ENCODE measurements at regions not wholly inside any gene's neighbourhood (a gene's known extent, or its start where the extent isn't known, plus 50 kb on each side); places are given as distances from the start of the nearest gene placed in this dataset.
A peak's percentile ranks its signal among the peaks of the same experiment; 100 is the strongest.

- DNase-seq (ENCODE audit: low read depth in 2 of 2) = no peak
These were observed 131.5 kb downstream of the FAM161A start for GRCh38 chr2:61722318-61722717.

- no peak for DNase-seq (ENCODE audit: low read depth in 2 of 2)
These were observed 132.5 kb downstream of the FAM161A start for GRCh38 chr2:61721382-61721781.

DNA sequence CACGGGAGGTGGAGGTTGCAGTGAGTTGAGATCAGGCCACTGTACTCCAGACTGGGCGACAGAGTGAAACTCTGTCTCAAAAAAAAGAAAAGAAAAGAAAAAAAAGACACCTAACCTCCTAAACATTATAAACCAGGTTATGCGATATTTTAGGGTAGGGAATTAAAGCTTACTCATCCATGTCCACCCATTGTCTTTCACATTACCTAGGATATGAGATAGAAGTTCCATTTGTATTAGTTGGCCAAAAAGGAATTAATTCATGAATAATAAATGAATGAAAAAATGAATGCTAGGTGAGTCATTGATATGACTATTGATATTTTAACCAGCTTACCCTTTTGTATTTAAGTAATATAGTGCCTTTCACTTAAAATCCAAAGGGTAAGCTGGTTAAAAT, 132.9 kb downstream of the FAM161A start:
- no peak for DNase-seq (ENCODE audit: low read depth in 2 of 2)

GRCh38 chr2:61718965-61719364, 134.9 kb downstream of the FAM161A start:
- DNase-seq (ENCODE audit: low read depth in 2 of 2) = no peak

DNA sequence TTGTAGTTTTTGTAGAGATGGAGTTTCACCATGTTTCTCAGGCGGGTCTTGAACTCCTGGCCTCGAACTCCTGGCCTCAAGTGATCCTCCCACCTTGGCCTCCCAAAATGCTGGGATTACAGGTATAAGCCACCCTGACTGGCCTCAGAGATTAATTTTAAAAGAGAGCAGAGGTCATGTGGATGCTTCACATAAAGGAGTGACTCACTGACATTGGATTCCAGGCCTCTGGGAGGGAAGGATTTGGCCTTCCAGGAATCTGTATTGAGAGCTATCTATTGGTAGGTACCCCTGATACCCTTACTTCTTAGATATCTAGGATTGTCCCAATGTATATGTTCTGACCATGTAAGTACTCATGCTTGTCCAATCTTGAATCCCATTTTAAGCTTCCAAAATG, 138.4 kb downstream of the FAM161A start:
- DNase-seq (ENCODE audit: low read depth in 2 of 2) = no peak

DNA sequence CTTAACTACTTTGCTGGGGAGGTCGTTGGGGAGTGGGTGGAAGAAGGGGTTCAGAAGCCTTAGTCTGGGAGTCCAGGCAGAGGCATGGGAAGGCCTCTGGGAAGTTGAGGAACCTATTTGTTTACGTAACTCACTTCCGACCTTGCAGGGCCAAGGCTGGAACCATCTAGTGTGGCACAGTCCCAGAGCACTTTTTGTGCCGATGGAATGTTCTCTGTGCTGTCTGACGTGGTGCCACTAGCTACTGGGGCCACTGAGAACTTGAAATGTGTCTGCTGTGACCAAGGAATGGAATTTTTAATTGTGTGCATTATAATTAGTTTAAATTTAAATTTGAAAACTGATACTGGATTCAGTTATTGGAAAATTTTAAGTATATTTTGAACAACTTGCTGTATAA, 139.7 kb downstream of the FAM161A start:
- no peak for DNase-seq (ENCODE audit: low read depth in 2 of 2)

DNA sequence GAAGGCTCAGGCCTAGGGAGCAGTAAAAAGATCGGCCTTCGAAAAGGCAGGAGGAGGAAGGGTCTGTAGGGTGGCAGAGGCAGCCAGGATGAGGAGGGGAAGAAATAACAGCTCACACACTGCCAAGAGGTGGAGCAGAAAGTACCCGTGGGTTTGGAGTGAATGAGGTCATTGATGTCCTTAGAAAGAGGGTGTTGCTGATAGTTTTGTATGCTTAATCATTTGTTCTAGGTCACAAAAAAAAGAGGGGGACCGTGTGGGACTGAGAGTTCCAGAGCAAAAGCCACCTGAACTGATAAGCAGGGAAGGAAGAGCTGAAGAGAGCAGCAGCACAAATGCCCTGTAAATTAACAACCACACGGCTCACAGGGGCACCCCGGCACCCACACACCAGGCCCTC, 140.4 kb downstream of the FAM161A start:
- no peak for DNase-seq (ENCODE audit: low read depth in 2 of 2)

DNA sequence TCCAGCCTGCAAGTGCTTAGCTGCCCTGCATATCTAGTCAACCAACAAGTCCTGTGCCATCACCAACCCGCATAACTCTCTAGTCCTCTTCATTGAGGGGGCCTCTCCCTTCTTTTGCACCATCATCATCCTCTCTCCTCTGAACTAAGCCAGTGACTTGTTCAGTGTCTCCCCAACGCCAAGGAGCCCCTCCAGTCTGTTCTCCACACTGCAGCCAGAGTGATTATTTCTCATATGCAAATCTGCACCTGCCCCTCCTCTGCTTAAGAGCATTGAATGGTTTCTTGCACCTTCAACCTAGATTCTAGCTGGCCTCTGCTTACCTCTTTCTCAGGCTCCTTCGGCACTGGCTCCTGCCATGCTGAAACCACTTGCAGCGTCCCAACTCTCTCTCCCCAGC, 141.8 kb downstream of the FAM161A start:
- no peak for DNase-seq (ENCODE audit: low read depth in 2 of 2)

DNA sequence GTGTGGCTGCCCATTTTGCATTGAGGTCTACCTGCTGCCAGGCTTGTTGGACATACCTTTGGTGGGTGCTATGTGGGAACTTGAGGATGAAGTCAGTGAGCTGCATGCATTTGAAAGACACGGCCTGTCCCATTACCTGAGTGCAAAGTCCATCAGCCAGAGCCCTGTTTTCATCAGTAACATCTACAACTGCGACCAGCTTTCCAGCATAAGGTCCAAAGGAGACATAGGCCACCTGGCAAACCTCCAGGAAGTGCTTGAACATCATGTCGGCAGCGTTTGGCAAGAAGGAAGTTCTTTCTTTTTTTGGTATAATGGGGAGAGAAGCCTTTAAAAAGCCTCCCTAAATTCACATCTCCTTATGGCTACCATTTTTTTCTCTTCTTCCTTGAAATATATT, 143.1 kb downstream of the FAM161A start:
- DNase-seq (ENCODE audit: low read depth in 2 of 2) = no peak

DNA sequence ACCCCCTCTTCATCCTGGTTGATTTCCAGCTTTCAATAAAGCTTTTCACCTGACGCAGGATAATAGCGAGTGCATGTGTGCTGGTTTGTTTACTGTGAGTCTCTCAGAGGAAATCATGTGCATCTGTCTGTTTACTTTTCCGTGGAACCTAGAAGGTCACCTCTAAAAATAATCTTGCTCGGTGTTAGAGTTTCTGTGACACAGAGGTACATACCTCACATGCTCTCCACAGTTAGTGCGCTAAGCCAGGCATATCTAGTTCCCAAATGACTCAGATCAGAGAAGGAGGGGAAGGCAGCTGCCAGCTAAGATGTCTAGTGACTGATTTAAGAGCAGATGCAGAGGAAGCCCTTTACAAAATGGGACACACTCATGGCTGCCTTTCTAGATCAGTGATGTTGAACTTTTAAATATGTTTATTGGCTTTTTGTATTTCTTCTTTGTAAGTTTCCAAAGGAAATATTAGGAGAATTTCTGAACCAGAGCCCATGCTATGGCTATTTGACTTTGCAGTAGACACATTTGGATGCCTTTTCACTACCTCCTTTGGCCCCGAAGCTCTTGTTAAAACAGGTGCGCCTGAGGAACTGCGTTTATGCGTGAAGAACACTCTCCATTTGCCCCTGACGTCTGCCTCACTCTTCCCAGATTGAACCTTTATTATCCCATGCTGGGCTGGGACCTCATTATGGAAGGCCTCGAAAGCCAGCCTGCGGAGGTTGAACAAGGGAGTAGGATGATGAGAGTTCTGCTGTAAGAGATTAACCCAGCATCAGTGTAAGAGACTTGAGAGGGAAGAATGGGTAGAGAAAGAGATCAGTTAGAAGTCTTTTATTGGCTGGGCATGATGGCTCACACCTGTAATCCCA, 145.6 kb downstream of the FAM161A start:
- DNase-seq (ENCODE audit: low read depth in 2 of 2) = no peak

DNA sequence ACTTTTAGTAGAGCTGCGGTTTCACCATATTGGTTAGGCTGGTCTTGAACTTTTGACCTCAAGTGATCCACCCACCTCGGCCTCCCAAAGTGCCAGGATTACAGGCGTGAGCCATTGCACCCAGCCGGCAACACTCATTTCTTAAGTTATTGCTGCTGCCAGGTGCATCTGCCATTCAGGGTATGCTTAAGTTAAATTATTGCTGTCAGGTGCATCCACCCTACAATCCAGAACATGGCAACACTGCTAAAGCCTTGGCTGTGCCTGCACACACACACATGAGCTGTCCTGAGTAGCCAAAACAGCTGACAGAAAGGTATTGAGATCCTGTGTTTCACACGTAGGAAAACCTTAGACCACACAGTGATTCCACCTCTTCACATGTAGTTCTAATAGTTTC, 148.2 kb downstream of the FAM161A start:
- DNase-seq (ENCODE audit: low read depth in 2 of 2) = no peak

- no peak for DNase-seq (ENCODE audit: low read depth in 2 of 2)
These were observed 149.5 kb downstream of the FAM161A start for GRCh38 chr2:61704364-61704763.

- DNase-seq (ENCODE audit: low read depth in 2 of 2) = no peak
These were observed 151.8 kb downstream of the FAM161A start for GRCh38 chr2:61702088-61702467.

- no peak for DNase-seq (ENCODE audit: low read depth in 2 of 2)
These were observed 153.4 kb downstream of the FAM161A start for GRCh38 chr2:61700464-61700863.

- DNase-seq (ENCODE audit: low read depth in 2 of 2) = peak; percentile 61 to 73
These were observed 156.4 kb upstream of the XPO1 start for GRCh38 chr2:61694312-61695274.

DNA sequence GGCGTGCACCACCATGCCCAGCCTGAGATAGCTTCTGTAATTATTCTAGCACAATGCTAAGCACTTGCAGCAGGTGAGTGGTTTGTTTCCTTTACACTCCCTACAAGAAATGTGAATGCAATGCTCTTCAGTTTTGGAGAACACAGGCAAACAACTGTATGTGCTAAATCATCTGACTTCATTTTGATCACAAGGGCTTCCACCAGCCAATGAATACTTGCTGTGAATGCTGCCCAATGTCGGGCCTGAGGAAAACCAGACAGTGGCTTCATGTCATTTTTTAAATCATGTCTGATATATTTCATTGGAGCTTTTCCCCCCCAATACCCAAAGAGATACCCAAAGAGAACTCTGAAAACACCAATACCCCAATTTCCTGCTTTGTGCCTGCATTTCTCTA, 155.6 kb upstream of the XPO1 start:
- DNase-seq (ENCODE audit: low read depth in 2 of 2) = no peak

DNA sequence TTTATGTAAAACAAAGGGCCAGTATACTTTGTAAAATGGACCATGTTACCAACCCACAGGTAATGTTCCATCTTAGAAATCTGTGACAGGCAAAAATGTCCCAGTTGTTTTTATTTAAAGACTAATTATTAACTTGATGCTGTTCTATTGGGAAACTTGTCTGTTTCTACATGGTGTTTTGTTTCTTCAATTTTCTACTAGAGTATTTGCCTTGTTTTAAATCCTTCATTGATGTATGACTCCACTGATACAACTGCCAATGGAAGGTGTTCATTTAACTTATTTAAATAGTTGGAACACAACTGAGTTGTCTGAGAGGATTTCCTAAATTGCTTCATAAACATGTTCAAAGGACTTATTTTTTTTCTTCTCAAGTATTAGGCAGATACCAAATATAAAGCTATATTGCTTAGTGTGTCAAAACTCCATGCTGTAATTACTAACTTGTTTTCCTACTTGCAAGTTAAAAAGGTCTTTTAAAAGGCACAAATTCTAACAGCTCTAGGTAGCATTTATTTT, 152.0 kb upstream of the XPO1 start:
- no peak for DNase-seq (ENCODE audit: low read depth in 2 of 2)

GRCh38 chr2:61689568-61689967, 151.4 kb upstream of the XPO1 start:
- DNase-seq (ENCODE audit: low read depth in 2 of 2) = no peak

DNA sequence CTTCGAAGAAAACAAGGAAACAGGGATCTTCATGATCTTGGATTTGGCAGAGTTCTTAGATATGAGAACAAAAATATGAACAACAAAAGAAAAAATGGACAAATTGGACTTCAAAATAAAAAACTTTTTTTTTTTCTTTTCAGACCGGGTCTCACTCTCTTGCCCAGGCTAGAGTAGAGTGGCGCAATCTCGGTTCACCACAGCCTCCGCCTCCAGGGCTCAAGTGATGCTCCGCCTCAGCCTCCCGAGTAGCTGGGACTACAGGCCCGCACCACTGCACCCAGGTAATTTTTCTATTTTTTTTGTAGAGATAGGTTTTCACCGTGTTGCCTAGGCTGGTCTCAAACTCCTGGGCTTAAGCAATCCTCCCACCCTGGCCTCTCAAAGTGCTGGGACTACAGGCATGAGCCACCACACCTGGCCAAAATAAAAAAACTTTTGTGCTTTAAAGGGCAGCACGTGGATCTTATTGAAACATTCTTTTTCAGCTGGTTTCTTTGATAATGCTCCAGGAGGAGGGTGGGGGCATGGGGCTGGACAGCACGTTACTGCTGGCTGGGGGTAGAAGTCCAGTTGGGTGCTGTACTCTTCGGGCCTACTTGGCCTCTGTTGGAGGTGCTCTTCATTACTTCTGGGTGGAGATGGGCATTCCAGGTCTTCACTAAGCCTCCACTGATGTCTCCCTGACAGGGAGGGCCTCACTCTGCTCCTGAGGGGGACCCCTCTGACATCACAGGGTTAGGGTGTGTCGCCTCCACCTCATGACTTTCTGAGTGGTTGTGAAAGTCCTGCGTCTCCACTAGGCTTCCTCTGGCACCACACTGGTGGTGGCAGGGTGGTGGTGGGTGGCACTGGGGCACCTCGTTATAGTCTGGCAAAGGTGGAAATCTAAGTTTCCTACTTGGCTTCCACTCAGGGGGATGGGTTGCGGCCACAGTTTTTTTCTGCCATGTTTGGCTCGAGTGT, 150.5 kb upstream of the XPO1 start:
- DNase-seq (ENCODE audit: low read depth in 2 of 2) = no peak

- no peak for DNase-seq (ENCODE audit: low read depth in 2 of 2)
These were observed 140.9 kb upstream of the XPO1 start for GRCh38 chr2:61679096-61679495.

DNA sequence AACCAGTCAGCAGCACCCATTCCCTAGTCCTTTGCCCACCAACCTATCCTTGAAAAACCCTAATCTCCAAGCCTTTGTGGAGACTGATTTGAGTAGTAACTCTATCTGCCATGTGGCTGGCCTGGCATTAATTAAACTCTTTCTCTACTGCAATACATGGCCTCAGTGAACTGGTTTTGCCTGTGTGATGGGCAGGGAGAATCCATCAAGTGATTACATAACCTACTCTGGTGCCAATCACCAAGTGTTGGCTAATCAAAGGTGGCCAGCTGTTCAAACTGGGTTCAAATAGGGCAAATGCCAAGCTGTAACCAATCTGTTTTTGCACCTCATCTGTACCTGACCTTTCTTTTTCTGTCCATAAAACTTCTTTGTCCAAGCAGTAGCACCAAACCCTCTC, 139.8 kb upstream of the XPO1 start:
- no peak for DNase-seq (ENCODE audit: low read depth in 2 of 2)
